HS-5 (cell line): ENCODE measurements at regions not wholly inside any gene's neighbourhood (a gene's known extent, or its start where the extent isn't known, plus 50 kb on each side); places are given as distances from the start of the nearest gene placed in this dataset.
"Not testable (repeated sequence)": the region's sequence is repeated elsewhere in the genome, so short reads cannot be mapped to it uniquely, and the experiment has no call there.

ENCODE experiments used
- DNase-seq: peaks from one replicate; pipeline ENCODE4 v3.0.0-alpha.2; 2012; ENCODE audit warnings: low read depth

- no peak for DNase-seq
Measured at GRCh38 chr22:33221568-33221967, 163.4 kb upstream of the SYN3 start.

GRCh38 chr22:33220476-33221080 lies 162.4 kb upstream of the SYN3 start:
- DNase-seq = no peak

GRCh38 chr22:33219648-33220384 lies 161.6 kb upstream of the SYN3 start:
- DNase-seq = no peak

GRCh38 chr22:33213383-33214075 lies 155.3 kb upstream of the SYN3 start:
- DNase-seq = no peak

GRCh38 chr22:33209930-33210784 lies 152.0 kb upstream of the SYN3 start:
- DNase-seq = no peak

- DNase-seq = no peak
Measured at GRCh38 chr22:33204408-33204807, 146.2 kb upstream of the SYN3 start.

- no peak for DNase-seq
Measured at GRCh38 chr22:33202455-33202854, 144.3 kb upstream of the SYN3 start.

- no peak for DNase-seq
Measured at GRCh38 chr22:33194529-33195077, 136.4 kb upstream of the SYN3 start.

GRCh38 chr22:33192156-33192555 lies 134.0 kb upstream of the SYN3 start:
- DNase-seq = no peak

- DNase-seq = no peak
Measured at GRCh38 chr22:33188326-33188725, 130.1 kb upstream of the SYN3 start.

- DNase-seq = no peak
Measured at GRCh38 chr22:33186816-33187215, 128.6 kb upstream of the SYN3 start.

GRCh38 chr22:33180356-33180755 lies 122.2 kb upstream of the SYN3 start:
- no peak for DNase-seq

- no peak for DNase-seq
Measured at GRCh38 chr22:33167998-33168790, 110.0 kb upstream of the SYN3 start.

- no peak for DNase-seq
Measured at GRCh38 chr22:33166206-33166605, 108.0 kb upstream of the SYN3 start.

- no peak for DNase-seq
Measured at GRCh38 chr22:33163815-33164214, 105.6 kb upstream of the SYN3 start.

GRCh38 chr22:33162196-33162595 lies 104.0 kb upstream of the SYN3 start:
- no peak for DNase-seq

- no peak for DNase-seq
Measured at GRCh38 chr22:33160525-33160924, 102.3 kb upstream of the SYN3 start.

GRCh38 chr22:33154967-33155366 lies 96.8 kb upstream of the SYN3 start:
- not testable (repeated sequence) for DNase-seq

- no peak for DNase-seq
Measured at GRCh38 chr22:33149611-33150010, 91.4 kb upstream of the SYN3 start.

GRCh38 chr22:33144721-33145120 lies 86.5 kb upstream of the SYN3 start:
- DNase-seq = no peak
